DND-41 (cell line): ENCODE measurements at regions not wholly inside any gene's neighbourhood (a gene's known extent, or its start where the extent isn't known, plus 50 kb on each side); places are given as distances from the start of the nearest gene placed in this dataset.

Experiments
- CTCF ChIP-seq: IDR thresholded peaks from 2 replicates; pipeline ENCODE4 v1.5.1; 2012; ENCODE audit warnings: borderline replicate concordance, low read length, moderate library complexity, mild to moderate bottlenecking; ENCODE audit not compliant: poor library complexity, severe bottlenecking; ENCODE audit errors: extremely low read depth
- EZH2 ChIP-seq: IDR thresholded peaks from 3 replicates; pipeline ENCODE4 v1.6.1; 2012; ENCODE audit warnings: borderline replicate concordance, low read depth, mild to moderate bottlenecking, moderate library complexity, low read length, inconsistent platforms; ENCODE audit not compliant: severe bottlenecking

DNA sequence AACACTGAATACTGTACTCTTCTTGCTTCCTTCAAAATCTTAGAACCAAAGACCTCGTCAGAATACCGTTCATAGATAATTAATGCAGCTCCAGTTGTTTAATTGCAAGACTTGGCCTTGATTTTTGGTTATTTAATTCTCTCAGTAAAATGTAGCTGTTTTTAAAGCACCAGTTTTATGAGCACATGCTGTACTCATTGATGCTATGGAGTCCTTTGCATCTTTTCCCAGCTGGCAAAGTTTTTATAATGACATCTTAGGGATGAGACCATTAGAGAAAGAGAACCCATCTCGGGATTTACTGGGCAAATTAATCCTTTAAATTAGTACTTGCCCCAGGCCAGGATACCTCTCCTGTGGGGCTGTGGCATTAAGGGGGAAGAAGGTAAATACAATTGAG, 199.3 kb downstream of the MEMO1 start:
- TF ChIP-seq CTCF = no peak
- no peak for TF ChIP-seq EZH2
